HG03378 (cell line): ENCODE measurements at regions not wholly inside any gene's neighbourhood (a gene's known extent, or its start where the extent isn't known, plus 50 kb on each side); places are given as distances from the start of the nearest gene placed in this dataset.

Experiments
- ATAC-seq: cut with Tn5 transposase; IDR thresholded peaks from one replicate; pipeline ENCODE4 v1.9.1; 2021; ENCODE audit warnings: mild to moderate bottlenecking, moderate library complexity; ENCODE audit not compliant: unreplicated experiment

DNA sequence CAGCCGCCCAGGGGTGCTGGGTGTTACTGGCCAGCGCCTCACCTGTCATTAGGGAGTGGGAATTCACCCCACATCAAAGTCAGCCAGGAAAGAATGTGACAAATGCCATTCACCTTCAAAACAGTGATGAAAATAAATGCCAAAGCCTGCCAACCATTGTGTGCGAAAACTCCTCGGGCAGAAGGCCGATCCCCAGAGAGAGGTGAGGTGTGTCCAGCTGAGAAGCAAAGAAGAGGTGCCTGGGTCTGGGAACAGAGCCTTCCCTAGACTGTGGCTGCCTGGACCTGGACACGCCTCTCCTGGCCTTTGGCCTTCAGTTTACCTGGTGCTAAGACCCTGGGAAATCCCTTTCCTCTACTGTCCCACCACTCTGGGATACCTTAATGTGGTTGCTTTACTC, 142.7 kb downstream of the CYP26B1 start:
- ATAC-seq, result no peak

DNA sequence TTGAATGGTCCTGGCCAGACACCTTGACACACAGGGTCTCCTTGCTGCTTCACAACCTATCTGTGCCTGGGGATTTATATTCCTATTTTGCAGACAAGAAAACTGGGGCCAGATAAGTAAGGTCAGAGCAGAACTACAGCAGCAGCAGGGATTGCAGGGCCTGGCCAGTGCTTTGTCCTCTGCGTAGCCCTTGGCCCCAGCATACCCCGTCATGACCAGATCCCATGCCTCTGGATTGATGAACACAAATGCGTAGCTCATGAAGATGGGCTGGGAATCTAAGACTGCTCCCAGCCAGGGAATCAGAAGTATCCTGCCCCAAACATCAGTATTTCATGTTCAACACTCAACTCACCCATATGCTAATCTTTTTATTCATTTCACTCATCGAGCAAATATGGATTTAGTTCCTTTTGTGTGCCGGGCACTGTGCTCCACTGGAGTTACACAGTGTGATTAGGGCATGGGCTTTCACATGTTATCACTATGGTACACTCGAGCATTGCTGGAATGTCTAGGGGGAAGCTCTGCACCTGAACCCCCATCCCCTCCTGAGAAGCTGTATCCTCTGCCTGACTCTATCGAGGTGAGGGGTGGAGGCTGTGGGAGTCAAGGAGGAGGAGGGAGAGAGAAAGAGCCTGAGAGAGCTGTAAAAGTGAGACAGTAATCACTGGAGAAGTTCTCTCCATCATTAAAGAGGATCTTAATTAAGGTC, 143.3 kb downstream of the CYP26B1 start:
- ATAC-seq, result no peak

DNA sequence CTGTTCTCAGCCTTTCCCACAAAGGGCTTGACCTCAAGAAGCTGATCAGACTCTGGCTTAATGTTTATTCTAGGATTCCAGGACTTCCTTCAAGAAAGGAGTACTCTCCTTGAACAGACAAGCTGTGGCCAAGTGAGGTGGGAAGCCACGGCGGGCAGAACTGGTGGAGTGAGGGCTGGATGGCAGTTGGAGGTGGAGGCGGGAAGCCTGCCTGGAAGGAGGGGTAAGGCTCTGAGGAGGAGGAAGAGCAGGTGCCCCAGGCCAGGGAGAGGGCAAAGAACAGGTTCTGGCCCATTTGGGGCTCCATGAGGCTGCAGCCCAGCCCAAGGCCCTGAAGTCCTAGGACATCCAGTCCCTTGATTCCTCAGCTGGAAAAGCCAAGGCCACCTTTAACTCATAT, 143.9 kb downstream of the CYP26B1 start:
- ATAC-seq, result no peak

DNA sequence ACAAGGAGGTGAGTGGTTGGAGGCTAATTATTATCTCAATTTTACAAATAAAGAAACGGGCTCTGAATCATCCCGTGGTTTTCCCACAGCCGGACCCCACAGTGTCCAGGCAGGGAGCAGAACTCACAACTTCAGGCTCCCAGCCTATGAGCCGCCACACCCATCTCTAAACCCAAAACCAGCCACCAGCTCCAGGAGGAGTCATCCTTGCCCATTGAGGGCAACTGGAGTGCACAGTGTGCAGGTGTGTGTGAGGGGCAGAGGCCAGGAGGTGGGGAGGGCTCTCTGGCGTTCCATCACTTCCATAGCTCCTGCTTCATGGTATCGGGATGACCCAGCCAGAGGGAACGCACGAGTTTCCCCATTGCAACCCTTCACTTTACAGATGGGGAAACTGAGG, 144.5 kb downstream of the CYP26B1 start:
- no peak for ATAC-seq

DNA sequence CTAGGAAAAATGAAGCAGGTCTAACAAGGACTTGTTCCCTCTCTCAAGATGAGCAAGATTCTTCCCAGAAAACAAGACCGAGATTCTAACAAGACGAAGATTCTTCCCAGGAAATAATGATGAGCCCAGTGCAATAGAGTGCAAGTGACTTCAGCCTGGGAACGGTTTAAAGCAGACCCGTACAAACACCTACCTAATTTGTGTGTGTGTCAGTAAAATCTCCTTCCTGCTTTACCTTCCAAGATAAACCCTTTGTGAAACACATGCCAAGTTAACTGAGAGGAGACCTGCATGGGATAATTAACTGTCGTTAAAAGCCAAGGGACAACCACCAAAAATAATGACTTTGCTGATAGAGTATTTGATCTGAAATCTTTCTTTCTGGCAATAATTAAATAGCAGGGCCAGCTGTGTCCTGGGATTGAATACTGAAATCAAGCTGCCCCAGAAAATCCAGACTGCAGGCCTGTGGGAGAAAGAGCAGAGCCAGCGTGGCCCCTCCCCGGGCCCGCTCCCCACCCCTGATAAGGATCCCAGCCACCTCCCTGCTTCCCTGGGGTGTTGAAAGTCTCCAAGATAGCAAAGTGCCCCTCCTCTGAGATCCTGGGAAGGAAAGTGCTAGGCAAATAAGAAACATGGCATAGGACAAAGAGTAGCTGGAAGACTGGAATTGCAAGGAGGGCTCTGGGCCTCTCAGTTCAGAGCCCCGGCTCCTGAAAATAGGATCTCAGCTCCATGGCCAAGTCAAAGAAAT, 145.5 kb downstream of the CYP26B1 start:
- no peak for ATAC-seq

DNA sequence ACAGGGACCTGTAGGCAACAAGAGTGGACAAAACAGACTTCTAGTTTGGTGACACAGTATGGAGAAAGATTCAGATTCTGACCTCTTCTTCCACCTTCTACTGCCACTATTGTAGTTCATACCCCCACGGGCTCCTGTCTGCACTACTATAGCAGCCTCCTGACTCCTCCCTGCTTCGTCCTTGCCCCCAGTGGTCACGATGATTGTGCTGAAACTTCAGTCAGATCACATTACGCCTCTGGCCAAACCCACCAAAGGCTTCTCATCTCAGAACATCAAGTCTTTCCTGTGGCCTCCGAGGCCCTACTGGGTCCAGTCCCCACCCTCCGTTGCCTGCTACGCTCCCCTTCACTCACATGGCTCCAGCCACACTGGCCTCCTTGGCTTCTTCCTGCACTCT, 147.6 kb downstream of the CYP26B1 start:
- no peak for ATAC-seq

DNA sequence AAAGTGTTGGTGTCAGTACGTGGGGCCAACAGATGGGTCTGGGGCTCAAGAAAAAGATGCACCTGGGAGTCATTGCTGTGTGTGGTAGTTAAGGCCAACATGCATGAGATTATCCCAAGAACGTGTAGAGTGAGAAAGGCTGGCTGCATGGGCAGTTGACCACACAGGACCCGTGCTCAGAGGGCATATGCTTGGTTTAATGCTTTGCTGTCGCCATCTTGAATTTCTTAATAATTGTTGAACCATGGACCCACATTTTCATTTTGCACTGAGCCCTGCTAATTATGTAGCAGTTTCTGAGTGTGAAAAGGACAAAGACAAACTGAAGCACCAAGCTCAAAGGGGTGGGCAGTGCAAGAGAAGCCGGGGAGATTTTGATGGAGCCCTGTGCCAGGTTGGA, 148.1 kb downstream of the CYP26B1 start:
- ATAC-seq, result no peak

DNA sequence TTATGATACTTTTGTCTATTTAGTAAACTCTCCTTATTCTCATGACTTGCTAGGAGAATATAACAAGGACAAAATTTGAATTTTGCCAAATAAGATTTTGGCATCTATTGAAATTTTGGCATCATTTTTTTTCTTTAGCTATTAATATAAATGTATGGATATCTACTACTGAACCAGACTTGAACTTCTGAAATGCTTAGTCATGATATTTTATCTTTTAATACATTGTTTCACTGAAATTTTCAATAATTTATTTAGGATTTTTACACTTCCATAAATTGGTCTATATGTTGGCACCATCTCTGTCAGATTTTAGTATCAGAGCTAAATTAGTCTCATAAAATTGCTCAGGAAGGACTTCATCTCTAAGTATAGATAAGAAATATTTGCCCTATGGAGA, 149.8 kb downstream of the CYP26B1 start:
- no peak for ATAC-seq

DNA sequence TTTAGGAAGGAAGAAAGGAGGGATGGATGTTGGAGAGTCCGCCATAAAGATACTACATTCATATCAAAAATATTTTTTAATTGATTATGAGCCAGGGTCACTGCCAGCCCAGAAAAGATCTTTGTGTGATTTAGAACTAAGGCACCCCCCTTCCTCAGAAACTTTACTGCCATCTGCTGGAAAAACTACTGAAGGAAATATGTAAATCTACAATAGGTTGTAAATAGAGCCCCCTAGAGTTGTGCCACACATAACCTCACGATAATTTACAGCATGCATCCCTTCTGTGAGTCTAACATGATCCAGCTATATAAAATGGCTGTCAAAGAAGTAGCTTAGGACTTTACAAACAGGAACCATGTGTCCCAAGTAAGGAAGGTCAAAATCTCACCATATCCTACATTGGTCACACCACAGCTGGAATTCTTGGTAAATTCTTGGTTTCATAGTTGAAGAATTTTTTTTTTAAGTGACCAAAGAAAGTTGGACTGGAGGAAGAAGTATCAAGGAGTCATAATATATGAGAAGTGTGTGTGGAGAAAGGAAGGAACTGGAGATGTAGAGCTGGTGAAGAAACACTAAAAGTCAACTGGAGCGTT, 152.5 kb downstream of the CYP26B1 start:
- ATAC-seq, result no peak

DNA sequence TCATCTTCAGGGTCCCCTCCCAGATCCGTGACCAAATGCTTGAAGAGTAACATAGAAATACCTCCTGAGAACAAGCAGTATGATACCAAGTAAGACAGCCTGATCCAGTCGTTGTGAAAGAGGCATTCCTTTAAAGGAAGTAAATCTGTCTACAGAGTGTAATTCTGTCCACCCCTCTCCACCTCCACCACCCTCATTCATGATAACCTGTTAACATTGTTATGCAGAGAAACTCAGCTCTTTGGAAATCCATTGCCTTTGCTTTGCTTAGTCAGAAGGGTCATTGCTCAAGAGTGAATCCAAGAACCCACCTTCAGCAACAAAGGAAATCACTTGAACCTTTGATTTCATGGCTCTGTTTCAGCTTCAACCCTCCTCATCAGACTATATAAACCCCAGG, 155.6 kb downstream of the CYP26B1 start:
- ATAC-seq, result no peak

DNA sequence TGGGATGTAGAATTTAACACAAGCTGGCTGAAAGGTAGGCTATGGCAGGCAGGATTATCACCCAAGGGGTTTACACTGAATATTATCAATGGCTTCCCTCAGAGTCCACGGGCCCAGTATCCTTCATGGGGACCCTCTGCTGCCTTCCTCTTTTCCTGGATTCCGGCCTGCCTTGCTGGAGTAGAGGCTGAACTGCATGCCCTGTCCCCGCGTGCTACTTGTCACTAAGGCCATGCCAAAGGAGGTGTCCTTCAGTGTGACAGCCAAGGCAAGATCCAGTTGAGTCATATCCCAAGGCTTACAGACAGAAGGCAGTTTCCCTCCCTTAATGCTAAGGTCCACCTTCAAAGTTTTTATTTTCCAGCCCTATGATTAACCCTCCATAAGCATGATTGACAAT, 156.3 kb downstream of the CYP26B1 start:
- ATAC-seq, result no peak

DNA sequence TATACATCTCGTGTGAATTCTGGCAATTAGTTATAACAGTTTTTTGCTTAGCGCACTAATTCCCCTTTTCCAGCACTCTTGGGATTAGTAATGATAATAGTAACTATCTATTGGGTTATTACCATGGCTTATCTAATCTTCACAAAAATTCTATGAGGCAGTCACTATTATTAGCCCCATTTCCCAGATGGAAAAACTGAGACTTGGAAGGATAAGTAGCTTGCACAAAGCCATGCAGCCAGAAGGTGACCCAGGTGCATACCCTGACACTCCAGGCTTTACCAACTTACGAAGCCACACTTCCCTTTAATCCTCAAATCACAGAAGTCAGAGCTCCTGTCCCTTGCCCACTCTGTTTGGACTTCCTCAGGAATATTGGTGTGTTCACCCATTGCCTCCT, 156.8 kb downstream of the CYP26B1 start:
- ATAC-seq, result no peak

DNA sequence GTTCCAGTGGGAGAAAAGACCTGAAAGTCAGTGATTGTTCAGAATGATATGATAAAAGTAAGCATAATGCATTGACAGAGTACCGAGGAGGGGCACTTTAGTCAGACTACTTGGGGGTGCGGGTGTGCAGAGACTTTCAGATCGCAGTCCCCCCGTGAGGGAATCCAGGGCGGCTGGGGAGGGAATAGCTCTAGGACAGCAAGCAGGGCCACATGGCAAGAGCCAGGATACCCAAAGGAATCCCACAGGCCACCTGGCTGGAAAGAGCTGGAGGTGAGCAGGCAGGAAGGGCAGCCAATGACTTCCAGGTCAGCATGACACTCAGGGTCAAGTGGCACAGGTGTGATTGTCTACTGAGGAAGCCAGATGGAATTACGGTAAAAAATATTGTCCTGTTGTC, 157.5 kb downstream of the CYP26B1 start:
- ATAC-seq, result no peak

DNA sequence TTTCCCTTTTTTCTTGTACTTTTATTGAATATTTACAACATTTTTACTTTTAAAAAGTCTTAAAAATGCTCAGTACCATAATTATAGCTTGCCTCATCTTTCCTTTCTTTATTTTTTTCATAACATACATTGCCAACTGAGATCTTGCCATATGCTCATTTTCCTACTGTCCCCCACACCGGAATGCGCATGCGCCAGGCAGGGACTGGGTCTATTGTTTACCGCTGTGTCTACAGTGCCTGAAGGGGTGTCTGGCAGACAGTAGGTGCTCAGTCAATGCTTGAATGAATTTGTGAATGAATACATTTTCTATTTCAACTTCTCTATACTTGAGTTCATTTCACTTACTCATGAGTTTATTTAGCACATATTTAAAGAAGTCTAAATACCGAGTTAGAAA, 158.0 kb downstream of the CYP26B1 start:
- no peak for ATAC-seq

DNA sequence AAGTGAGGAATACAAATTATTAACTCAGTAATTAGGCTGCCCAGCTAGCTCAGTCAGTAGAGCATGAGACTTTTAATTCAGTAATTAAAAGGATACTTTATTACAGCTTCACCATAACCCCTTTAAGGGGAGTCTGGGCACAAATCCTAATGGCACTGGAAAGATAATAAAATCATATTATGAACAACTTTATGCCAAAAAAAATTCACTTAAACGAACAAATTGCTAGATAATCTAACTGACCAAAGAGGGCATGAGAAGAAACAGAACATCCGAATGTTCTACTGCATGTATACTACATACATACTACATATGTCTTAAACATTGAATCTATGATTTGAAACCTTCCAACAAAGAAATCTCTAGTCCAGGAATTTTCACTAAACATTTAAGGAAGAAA, 159.5 kb downstream of the CYP26B1 start:
- no peak for ATAC-seq

DNA sequence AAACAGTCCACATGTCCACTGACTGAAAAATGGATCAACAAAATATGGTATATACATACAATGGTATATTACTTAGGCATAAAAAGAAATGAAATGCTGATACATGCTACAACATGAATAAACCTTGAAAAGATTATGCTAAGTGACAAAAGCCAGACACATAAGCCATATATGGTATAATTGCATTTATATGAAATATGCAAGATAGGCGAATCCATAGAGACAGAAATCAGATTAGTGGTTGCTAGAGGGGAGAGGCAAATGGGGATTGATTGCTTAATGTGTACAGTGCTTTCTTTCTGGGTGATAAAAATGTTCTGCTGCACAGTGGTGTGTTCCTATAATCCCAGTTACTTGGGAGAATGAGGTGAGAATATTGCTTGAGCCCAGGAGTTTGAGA, 171.0 kb downstream of the CYP26B1 start:
- ATAC-seq, result no peak

DNA sequence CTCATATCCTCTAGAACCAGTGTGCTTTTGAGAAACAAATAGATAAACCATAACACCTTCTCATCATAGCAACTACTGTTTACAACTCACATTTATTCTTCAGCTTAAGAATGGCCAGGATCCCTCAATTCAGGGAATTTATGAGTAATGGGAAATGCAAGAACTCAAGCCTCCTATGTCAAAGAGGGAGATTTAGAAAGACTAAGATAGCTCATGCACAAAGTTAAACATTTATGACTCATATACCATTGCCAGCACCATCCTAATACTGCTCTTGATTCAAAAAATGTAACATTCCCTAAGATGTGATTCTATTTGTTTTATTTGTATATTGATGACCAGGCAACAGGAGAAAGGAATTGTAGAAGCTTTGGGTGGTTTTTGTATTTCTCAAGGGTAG, 172.8 kb downstream of the CYP26B1 start:
- ATAC-seq, result no peak

DNA sequence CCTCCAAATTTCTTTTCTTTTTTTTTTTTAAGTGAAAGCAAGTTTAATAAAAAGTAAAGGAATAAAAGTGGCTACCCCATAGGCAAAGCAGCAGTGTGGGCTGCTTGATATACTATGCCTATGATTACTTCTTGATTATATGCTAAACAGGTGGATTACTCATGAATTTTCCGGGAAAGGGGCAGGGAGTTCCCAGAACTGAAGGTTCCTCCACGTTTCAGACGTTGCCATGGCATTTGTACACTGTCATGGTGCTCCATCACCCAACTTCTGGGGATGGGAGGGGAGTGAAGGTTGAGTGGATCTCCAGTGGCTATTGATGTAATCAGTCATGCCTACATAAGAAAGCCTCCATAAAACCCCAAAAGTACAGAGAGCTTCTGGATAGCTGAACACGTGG, 176.2 kb downstream of the CYP26B1 start:
- ATAC-seq, result no peak

DNA sequence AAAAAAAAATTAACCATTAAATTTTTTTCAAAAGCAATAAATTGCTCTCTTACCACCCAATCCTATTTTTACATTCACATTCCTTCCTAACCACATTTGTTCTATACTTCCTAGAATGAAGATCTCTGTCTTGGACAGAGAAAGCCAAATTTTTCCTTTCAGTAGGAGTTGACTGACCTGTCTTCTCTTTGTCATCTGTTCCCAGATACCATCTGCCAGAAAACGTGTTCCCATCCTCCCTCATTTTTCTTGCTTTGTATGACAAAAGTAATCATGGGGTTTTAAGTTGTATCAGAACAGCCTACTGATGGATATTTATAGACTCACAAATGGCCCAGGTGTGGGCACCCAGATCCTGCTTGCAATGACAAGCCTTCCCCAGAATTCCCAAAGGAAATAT, 182.1 kb downstream of the CYP26B1 start:
- no peak for ATAC-seq

DNA sequence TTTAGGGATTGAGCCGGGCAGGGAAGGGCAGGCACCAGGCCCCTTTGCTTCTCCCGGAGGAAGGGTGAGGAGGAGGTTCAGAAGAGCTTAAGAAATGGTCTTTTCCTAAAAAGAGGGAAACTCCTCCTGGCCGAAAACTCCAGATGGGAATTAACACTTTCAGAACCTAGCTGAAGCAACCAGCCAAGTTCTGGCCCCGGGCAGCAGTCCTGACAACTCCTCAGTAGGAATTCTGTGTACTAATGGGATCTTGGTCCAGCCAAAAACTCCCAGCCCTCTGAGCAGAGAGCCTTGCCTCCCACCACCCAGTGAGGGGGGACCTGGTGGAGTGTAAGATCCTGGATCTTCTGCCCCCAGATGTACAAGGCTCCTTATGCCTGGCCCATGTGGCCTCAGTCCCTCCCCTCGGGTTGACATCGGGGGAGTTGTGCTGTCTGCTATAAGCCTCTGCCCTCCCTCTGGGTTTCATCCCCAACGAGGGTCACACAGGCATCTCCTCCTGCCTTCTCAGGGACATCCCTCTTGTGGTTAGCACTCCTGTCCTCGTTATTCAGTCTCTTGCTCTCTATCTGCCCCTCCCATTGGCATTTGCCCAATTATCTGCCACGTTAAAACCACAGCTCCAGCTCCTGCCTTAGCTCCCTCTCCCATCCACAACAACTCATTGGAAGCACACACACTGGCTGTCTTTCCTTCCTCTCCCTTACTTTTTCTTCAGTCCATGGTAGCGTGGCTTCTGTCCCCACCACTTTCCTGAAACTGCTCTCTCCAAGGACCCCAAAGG, 184.6 kb downstream of the CYP26B1 start:
- no peak for ATAC-seq

DNA sequence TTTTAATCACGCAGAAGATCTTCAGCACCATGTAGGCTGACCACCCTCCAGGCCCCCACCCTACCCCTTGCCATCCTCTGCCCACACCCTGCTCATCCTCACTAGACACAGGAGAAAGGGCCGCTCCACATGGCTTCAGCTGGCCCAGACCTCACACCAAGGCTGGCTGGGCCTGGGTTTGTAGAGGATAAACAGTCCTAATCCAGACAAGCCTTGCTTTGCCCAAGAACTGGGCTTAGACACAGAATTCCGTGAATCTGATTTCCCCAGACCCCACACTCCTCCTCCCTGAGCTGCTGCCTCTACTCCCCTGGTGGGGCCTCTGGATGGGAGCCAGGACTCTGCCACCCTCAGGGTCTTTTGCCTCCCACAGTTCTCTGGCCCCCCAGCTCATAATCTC, 185.3 kb downstream of the CYP26B1 start:
- ATAC-seq, result no peak
